GM19452 (cell line): ENCODE measurements at regions not wholly inside any gene's neighbourhood (a gene's known extent, or its start where the extent isn't known, plus 50 kb on each side); places are given as distances from the start of the nearest gene placed in this dataset.
"Not testable (repeated sequence)": the region's sequence is repeated elsewhere in the genome, so short reads cannot be mapped to it uniquely, and the experiment has no call there.

Experiments used
- ATAC-seq: cut with Tn5 transposase; IDR thresholded peaks from one replicate; pipeline ENCODE4 v1.9.1; 2021; ENCODE audit not compliant: unreplicated experiment

DNA sequence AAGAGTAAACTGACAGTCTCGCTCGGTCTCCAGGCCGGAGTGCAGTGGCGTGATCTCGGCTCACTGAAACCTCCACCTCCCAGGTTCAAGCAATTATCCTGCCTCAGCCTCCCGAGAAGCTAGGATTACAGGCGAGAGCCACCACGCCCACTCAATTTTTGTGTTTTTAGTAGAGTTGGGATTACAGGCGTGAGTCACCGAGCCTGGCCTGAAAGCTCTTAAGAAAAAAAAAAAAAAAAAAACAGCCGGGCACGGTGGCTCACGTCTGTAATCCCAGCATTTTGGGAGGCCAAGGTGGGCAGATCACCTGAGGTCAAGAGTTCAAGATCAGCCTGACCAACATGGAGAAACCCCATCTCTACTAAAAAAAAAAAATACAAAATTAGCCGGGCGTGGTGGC, 55.3 kb upstream of the THOC2 start:
- ATAC-seq: not testable (repeated sequence)

DNA sequence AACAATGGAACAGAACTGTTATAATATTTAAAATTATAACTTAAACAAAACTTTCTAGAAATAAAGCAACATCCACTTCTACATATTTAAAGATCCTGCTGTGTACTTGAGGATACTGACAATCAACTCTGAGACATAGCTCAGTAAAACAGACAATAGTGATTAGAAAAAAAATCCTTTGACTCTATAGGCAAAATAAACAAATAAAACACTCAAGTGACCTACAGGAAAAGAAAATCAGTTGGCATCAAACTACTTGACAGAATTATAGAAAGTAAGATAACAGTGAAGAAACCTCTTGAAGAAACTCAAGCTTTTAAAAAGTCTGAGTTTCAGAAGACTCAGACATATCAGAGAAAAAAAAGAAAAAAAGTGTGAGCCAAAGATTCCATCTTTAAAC, 55.9 kb upstream of the THOC2 start:
- ATAC-seq: no peak

DNA sequence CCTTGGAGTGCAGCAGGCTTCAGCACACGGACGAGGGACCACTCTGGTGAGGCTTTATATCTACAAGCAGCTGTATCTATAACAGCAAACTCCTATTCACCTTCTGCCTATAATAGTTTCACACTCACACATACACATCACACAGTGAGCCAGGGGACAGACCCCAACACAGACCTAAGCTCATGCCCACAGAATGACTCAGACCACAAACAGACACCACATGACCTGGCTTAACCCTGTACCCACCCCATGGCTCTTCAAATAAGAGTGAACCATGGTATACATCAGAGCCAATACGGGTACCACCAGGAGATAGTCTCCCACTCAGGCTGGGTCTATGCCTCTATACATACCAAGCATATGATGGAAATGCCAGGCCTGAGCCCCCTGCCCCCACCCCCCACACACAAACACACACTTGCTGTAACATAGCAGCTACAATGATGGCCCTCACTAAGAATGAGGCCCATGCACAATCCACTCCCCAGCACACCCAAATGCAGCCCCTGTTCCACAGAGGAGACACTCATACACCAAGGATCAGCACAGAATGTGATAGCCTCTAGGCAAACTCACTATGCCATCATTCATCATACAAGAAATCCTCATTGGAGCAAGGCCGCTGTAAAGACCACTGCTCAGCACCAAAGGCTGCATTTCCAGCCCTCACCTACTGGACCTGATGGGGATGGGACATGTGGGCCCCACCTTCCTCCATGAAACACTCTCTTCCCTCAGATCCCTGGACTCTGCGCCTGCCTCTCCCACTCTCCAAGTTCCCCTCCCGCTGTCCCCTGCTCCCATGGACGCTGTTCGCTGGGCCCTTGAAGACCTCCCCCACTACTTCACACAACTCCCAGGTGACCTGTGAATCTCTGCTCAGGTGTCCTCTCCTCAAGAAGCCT, 62.1 kb upstream of the XIAP start:
- ATAC-seq: no peak

DNA sequence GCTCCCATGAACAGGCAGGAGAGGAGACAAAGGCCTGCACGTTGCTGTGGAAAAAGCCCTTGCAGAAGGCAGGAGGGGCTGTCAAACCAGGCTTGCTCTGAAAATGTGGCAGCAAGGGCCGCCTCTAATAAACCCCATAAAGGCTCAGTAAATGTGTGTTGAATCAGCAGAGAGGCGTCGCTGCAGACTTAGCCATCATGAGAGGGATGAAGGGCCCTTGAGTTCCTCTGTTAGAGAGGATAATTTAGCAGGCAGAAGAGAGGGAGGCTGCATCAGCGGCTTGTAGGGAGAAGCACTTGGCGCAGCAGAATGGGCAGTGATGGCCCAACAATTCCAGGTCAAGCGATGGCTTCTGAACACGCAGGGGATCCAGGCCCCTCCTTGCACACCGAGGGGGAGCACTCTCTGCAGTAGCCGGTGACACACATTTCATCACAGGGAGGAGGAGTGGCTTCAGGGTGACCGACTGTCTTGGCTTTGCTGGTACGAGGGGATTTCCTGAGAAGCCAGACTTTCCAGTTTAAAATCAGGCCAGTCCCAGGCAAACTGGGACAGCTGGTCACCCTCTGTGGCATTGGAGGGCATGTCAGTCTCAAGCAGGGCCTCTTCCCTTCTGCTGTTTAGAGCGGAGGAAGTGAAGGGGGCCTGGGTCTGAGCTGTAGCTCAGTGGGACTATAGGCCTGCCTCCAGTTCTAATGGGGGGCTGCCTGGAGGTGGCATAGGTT, 61.0 kb upstream of the XIAP start:
- ATAC-seq: not testable (repeated sequence)

DNA sequence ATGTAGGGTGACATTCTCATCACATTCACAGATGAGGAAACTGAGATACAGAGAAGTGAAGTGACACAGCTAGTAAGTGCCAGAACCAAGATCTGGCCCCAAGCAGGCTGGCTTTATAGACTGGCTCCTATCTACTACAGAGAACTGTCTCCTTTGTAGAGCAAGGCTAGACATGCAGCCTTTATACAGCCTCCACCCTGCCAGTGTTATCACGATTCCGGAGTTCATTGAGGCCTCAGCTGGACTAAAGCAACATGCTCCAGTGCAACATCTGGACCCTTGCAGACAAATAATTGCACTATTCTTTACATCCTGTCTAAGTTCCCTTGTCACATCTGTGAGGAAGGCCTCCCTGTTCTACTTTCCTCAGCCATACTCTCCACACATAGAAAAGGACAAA, 58.0 kb upstream of the XIAP start:
- no peak for ATAC-seq

DNA sequence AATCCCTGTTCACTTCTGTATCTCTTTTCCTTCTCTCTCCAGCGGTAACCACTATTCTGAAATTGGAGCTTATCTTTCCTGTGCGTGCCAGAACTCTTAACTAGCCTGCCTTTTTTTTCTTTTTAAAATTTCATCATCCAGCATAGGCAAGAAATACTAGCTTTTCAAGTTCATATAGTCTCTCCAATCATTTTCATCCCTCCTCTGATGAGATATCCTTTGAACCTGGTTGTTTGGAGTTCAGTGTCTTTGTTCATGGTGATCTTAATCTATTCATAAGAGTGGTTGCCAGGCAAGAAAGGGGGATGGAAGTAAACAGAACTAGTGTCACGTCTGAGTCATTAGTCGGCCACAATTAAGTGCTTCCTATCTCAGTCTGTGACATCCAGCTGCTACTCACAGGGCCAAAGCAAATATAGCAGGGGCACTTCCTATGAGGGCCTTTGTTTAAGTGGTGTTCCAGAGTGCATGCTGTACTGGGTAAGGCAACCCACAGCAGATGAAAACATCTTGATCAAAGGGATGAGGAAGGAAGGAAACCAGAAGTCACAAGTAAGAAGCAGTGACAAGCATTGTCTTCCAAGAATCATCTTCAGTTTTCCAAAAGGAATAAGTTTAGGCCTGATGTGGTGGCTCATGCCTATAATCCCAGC, 56.4 kb upstream of the XIAP start:
- ATAC-seq: peak; percentile 56

DNA sequence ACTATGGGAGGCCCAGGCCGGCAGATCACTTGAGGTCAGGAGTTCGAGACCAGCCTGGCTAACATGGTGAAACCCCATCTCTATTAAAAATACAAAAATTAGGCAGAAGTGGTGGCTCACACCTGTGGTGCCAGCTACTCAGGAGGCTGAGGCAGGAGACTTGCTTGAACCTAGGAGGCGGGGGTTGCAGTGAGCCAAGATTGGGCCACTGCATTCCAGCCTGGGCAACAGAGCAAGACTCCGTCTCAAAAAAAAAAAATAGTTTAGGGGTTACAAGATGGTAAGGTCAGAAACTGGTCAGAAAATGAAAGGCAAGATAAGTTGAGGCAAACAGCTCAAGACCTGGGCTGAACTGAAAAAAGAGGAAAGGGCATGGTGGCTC, 55.9 kb upstream of the XIAP start:
- ATAC-seq: not testable (repeated sequence)

DNA sequence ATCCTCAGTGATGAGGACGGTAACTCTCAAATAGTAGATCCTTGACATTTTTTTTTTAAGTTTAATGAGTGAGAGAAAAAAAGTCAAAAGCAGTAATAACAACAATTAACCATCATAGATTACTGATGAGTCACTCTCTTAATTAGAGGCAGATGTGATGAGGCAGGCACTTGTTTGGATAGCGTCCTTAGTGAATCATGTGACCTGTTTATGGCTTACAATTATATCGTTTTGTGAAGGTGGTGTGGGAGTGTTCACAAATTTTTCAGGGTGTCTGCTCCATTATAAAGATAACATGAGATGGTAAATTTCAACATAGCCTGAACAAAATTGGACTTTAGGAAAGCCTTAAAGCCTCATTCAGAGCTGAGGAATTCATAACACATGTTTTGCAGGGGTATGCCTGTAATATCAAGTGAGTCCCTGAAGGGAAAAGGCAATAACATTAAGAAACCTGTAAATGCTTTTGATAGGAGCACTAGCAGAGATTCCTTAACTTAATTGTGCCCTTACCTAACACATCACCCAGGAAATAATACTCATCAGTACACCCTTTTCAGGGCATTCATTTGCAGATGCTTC, 51.9 kb upstream of the XIAP start:
- ATAC-seq: no peak

DNA sequence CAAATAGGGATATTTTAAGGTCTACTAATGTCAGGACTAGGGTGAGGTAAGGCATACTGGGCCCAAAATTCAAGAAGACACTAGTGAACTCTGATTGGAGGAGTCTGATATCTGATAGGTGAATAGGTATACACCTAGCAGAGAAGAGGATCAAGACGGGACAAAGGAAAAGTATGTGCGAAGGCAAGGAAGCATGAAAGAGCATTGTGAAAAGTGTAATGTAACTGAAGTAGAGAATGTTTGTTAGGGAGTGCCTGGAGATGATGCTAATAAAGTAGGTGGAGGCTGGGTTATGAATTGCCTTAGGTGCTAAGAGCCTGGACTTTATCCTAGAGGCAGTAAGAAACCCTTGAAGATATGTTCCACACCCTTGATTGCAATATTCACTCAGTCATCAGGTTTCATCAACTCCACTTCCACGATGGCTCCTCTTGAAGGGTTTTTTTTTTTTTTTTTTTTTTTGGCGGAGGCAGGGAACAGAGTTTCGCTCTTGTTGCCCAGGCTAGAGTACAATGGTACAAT, 49.9 kb upstream of the XIAP start:
- no peak for ATAC-seq
